ENCODE measurements at regions not wholly inside any gene's neighbourhood (a gene's known extent, or its start where the extent isn't known, plus 50 kb on each side); places are given as distances from the start of the nearest gene placed in this dataset.

DNA sequence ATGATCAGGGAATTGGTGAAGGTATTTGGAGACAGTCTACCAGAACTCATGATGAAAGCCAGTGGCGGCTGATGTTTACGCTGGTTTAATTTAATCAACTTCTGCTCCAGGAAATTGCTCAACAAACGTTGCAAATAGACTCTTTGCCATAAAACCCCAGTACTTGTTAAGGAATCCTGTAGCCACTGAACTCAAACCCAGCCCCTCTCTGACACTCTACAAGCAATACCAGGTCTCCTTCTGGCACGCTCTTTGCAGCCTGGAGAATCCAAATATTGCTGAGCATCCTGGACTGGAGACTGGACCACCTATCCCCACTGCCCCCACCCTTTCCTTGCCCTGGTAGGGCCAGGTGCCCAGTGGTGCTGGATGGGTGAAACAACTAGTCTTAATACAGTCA lies 308.2 kb downstream of the FBXO15 start:
- BruUV-seq (replicated peaks), result no TSS peak
- intact Hi-C loops (cut with micrococcal nuclease; ENCODE audit: unreplicated experiment), result no loop called here
- H3K4me3 Mint-ChIP-seq (ENCODE audit: low read depth, unreplicated experiment), result no peak overlapping the region
- H3K27me3 Mint-ChIP-seq (ENCODE audit: unreplicated experiment), result no peaks in the 10 kb centered on the region
- no peaks in the 10 kb centered on the region for H3K36me3 Mint-ChIP-seq (ENCODE audit: insufficient read depth, unreplicated experiment)
- H3K9me3 Mint-ChIP-seq (ENCODE audit: low read depth, unreplicated experiment), result no peaks in the 10 kb centered on the region
- DNase-seq, result no peak
- TF ChIP-seq, protein P1, sequence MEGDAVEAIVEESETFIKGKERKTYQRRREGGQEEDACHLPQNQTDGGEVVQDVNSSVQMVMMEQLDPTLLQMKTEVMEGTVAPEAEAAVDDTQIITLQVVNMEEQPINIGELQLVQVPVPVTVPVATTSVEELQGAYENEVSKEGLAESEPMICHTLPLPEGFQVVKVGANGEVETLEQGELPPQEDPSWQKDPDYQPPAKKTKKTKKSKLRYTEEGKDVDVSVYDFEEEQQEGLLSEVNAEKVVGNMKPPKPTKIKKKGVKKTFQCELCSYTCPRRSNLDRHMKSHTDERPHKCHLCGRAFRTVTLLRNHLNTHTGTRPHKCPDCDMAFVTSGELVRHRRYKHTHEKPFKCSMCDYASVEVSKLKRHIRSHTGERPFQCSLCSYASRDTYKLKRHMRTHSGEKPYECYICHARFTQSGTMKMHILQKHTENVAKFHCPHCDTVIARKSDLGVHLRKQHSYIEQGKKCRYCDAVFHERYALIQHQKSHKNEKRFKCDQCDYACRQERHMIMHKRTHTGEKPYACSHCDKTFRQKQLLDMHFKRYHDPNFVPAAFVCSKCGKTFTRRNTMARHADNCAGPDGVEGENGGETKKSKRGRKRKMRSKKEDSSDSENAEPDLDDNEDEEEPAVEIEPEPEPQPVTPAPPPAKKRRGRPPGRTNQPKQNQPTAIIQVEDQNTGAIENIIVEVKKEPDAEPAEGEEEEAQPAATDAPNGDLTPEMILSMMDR (IDR thresholded peaks at IDR 0.05; ENCODE audit: unreplicated experiment), result no peak
- H3K27ac Mint-ChIP-seq (ENCODE audit: unreplicated experiment), result no peak overlapping the region
- H3K4me1 Mint-ChIP-seq (ENCODE audit: low read depth, unreplicated experiment), result peaks cover 10% of the 10 kb centered on the region
- CTCF ChIA-PET, result interaction anchor here (0.9 to 1.0 kb wide), 2 partner anchors 56 to 1138 kb away, joined by 3 read pairs; no protein-coding TSS in a partner anchor

DNA sequence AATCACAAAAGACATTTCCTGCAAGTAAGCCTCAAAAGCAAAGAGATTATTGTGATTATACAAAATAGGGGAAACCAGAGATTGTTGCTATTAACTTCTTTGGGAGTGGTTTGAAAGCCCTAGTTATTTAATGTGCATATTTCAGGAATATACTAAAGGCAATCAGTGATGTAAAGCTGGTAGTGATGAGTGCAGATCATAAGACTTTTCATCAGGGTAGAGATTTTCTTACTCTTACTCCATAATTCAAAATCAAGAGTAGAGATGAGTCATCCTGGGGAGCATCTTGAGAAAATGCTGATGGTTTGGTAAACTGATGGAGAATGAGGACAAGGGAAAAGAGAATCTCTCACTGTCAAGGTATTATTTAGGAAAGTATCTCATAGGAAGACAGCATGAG lies 309.5 kb downstream of the FBXO15 start:
- Mint-ChIP-seq H3K36me3 (ENCODE audit: insufficient read depth, unreplicated experiment) (no peaks in the 10 kb centered on the region), H3K9me3 (ENCODE audit: low read depth, unreplicated experiment) (no peaks in the 10 kb centered on the region), H3K4me3 (ENCODE audit: low read depth, unreplicated experiment) (no peak overlapping the region), H3K4me1 (ENCODE audit: low read depth, unreplicated experiment) (peaks cover 9% of the 10 kb centered on the region), H3K27ac (ENCODE audit: unreplicated experiment) (no peak overlapping the region), H3K27me3 (ENCODE audit: unreplicated experiment) (no peaks in the 10 kb centered on the region)
- CTCF ChIA-PET, result no interaction called here
- no TSS peak for BruUV-seq (replicated peaks)
- no peak for DNase-seq
- TF ChIP-seq, protein P1 (IDR thresholded peaks at IDR 0.05; ENCODE audit: unreplicated experiment), result no peak
- intact Hi-C loops (cut with micrococcal nuclease; ENCODE audit: unreplicated experiment), result no loop called here

DNA sequence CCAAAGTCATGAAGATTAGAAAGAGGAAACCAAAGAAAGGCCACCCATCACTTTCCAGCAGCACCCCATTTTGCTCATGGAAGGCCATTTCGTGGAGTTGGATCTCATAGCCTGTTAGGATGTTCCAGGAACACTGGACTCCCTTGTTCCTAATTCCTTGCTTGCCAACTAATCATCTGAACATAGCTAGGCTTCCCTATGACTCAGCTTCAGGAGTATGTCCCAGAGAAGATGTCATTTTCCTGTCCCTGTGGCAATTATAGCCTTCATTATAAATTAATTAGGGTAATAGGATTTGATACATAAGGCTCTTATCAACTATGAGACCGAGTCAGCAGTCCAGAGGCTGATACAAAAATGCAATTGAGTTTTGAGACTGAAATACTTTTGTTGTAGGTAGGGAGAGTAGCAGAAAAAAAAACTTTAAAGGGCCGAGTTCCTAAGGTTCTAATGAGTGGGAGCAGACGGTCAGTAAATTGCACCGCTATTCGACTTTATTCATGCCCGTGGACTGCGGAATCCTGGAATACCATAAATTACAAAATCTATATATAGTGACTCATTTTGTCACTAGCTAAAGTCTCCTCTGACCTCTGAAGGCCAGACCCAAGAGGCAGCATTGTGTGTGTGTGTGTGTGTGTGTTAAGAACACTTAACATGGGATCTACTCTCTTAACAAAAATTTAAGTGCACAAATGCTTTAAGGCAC lies 311.8 kb downstream of the FBXO15 start:
- DNase-seq, result no peak
- Mint-ChIP-seq H3K4me1 (ENCODE audit: low read depth, unreplicated experiment) (no peaks in the 10 kb centered on the region), H3K4me3 (ENCODE audit: low read depth, unreplicated experiment) (no peak overlapping the region), H3K36me3 (ENCODE audit: insufficient read depth, unreplicated experiment) (no peaks in the 10 kb centered on the region), H3K27me3 (ENCODE audit: unreplicated experiment) (no peaks in the 10 kb centered on the region), H3K9me3 (ENCODE audit: low read depth, unreplicated experiment) (no peaks in the 10 kb centered on the region), H3K27ac (ENCODE audit: unreplicated experiment) (no peak overlapping the region)
- CTCF ChIA-PET, result no interaction called here
- intact Hi-C loops (cut with micrococcal nuclease; ENCODE audit: unreplicated experiment), result no loop called here
- BruUV-seq (replicated peaks), result no TSS peak
- TF ChIP-seq, protein P1 (IDR thresholded peaks at IDR 0.05; ENCODE audit: unreplicated experiment), result no peak

- no TSS peak for BruUV-seq (replicated peaks)
- H3K4me3 Mint-ChIP-seq (ENCODE audit: low read depth, unreplicated experiment), result no peak overlapping the region
- no peaks in the 10 kb centered on the region for H3K4me1 Mint-ChIP-seq (ENCODE audit: low read depth, unreplicated experiment)
- TF ChIP-seq, protein P1 (IDR thresholded peaks at IDR 0.05; ENCODE audit: unreplicated experiment), result no peak
- H3K27me3 Mint-ChIP-seq (ENCODE audit: unreplicated experiment), result no peaks in the 10 kb centered on the region
- H3K27ac Mint-ChIP-seq (ENCODE audit: unreplicated experiment), result no peak overlapping the region
- intact Hi-C loops (cut with micrococcal nuclease; ENCODE audit: unreplicated experiment), result no loop called here
- H3K36me3 Mint-ChIP-seq (ENCODE audit: insufficient read depth, unreplicated experiment), result no peaks in the 10 kb centered on the region
- CTCF ChIA-PET, result no interaction called here
- no peaks in the 10 kb centered on the region for H3K9me3 Mint-ChIP-seq (ENCODE audit: low read depth, unreplicated experiment)
- DNase-seq, result no peak
Observed at GRCh38 chr18:73835039-73835438, 312.6 kb downstream of the FBXO15 start.

All from Calu3 (cell line).